GM21737 (cell line): ENCODE measurements at regions not wholly inside any gene's neighbourhood (a gene's known extent, or its start where the extent isn't known, plus 50 kb on each side); places are given as distances from the start of the nearest gene placed in this dataset.
"Not testable (repeated sequence)": the region's sequence is repeated elsewhere in the genome, so short reads cannot be mapped to it uniquely, and the experiment has no call there.

Experiments used
- ATAC-seq: cut with Tn5 transposase; IDR thresholded peaks from one replicate; pipeline ENCODE4 v1.9.1; 2021; ENCODE audit warnings: mild to moderate bottlenecking, moderate library complexity; ENCODE audit not compliant: unreplicated experiment

GRCh38 chr4:56149591-56149990 is 200.8 kb downstream of the CEP135 start:
- ATAC-seq, result no peak

GRCh38 chr4:56148428-56148827 is 199.7 kb downstream of the CEP135 start:
- ATAC-seq, result no peak

DNA sequence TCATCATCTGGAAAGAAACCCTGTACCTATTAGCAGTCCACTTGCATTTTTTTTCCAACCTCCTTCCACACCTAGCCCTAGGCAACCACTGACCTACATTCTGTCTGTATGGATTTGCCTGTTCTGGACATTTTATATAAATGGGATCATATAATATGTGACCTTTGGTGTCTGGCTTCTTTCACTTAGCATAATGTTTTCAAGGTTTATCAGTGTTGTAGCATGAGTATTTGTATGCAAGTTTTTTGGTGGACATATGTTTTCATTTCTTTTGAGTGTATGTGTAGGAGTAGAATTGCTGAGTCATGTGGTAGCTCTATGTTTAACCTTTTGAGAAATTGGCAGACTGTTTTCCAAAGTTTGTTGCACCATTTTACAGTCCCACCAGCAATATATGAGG is 198.6 kb downstream of the CEP135 start:
- ATAC-seq, result no peak

DNA sequence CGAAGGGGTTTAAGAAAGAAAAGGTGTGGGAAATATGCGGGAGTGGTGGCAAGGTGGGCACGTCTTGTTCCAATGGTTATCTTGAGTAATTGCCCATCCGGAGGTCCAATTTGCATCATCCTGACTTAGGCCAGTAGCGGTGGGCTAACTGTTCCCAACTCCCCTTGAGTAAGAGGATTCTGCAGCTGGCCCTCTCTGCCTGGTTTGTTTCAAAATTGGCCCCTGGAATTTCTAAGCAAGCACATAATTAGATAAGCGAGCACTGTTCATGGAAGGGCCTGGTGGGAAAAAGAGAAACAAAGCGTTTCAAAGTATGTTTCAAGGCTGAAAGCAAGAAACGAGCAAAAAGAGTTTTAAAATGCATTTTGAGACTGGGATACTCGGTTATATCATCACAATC is 198.2 kb downstream of the CEP135 start:
- no peak for ATAC-seq

- no peak for ATAC-seq
These were observed 193.3 kb downstream of the CEP135 start for GRCh38 chr4:56142088-56142487.

- no peak for ATAC-seq
These were observed 190.6 kb downstream of the CEP135 start for GRCh38 chr4:56139241-56139827.

DNA sequence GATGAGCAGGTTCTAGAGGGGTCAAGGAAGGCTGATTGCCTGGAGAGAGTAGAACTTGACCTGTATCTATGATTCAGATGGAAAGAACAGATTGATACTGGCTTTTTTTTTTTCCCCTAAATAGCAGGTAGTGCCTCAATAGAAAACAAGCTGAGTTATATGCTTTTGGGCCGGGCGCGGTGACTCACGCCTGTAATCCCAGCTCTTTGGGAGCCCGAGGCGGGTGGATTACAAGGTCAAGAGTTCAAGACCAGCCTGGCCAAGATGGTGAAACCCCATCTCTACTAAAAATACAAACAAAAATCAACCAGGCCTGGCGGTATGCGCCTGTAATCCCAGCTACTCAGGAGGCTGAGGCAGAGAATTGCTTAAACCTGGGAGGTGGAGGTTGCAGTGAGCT is 186.1 kb downstream of the CEP135 start:
- not testable (repeated sequence) for ATAC-seq

GRCh38 chr4:56134266-56134665 is 185.5 kb downstream of the CEP135 start:
- no peak for ATAC-seq

GRCh38 chr4:56132835-56133234 is 184.1 kb downstream of the CEP135 start:
- ATAC-seq, result no peak

DNA sequence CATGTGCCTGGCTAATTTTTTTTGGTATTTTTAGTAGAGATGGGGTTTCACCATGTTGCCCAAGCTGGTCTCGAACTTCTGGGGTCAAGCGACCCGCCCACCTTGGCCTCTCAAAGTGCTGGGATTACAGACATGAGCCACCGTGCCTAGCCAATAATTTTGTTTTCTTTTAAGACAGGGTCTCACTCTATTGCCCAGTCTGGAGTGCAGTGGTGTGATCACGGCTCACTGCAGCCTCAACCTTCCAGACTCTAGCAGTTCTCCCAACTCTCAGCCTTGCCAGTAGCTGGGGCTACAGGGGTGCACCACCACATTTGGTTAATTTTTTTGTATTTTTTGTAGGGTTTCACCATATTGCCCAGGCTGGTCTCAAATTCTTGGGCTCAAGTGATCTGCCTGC is 183.4 kb downstream of the CEP135 start:
- ATAC-seq, result not testable (repeated sequence)

DNA sequence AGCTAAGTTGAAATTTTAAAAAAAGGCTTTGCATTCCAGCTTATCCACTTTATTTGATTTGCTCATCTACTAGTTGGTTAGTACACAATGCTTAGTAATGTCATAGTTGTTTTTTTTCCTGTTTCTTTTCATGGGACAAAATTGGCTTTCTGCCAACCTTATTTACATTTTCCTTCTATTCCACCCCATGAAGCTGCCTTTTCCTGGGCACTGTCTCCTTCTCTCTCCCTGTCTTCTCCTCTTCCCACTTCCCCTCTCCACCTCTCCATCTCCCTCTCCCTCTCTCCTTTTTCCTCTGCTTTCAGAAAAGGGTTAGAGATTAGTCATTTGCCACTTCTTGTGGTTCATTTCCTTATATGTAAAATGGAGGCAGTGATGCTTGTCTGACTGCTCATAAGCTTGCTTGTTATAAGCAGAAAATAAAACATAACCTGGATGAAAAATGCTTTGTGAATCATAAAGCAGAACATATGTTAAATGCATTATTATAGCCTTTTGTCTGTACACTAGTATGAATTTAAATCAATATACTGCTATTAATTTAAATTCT is 181.9 kb downstream of the CEP135 start:
- no peak for ATAC-seq

DNA sequence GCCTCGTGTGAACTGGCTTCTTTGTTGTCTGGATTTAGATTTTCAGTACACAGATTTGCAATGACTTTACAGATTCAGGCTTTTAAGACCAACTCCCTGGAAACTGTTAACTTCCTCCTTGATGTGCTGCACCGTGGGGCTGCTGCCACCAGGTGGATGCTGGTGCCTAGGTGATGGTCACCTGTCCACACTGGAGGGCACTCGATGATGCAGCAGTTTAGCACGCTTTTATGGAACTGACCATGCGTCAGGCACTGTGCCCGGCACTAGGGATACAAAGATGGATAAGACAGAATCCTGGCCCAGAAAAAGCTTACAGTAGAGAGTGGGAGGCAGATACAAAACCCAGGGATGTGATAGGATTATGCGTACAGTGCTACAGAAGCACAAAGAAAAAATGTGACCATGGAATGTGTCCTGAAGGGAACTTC is 180.7 kb downstream of the CEP135 start:
- ATAC-seq, result no peak

GRCh38 chr4:56128213-56128612 is 179.5 kb downstream of the CEP135 start:
- no peak for ATAC-seq

DNA sequence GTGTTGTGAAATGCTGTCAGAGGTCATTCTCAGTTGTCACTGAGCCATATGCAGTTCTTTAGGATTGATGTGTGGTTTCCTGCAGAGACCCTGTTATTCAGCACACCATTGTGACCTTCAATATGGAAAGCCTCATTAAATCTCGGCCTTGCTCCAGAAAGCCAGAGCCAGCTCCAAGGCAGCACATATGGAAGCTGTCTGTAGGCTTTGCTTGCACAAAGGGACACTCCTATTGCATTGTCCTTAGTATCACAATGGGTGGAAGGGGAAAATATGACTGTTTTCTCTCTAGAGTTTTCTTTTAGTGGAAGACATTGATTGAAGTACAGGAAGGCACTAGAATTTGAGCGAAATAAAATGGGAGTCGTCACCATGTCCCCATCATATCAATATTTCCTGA is 179.0 kb downstream of the CEP135 start:
- no peak for ATAC-seq

DNA sequence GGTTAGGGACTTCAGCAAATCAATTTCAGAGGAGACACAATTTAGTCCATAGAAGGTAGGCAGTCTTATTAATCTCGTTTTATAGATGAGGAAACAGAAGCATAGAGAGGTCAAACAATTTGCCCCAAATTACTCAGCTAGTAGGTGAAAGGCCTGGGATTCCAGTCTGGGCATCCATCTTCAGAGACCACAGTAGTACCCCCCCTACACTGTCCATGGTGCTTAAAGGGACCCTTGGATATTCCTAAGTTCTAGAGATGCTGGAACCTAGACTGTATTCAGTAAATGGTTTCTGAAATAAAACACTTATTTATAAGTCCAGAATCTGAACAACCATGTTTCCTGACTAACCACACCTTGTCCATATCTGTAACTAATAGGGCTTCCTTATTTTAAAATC is 174.8 kb downstream of the CEP135 start:
- ATAC-seq, result no peak

- no peak for ATAC-seq
These were observed 174.3 kb downstream of the CEP135 start for GRCh38 chr4:56123051-56123450.

DNA sequence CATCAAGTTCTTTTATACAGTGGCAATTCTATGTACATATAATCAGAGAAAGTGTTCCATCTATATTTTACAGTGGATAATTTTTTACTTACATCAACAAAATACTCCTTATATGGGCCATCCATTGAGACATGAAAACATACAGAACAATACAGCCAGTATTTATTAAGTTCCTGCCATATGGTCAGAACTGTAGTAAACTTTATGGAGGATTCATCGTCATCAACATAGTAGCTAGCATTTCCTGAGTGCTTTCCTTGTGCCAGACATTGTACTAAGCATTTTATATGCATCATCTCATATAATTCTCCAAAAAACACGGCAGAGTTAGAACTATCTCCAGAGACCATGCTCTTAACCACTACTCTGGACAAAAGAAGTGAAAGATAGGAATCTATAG is 170.1 kb downstream of the CEP135 start:
- ATAC-seq, result no peak

- no peak for ATAC-seq
These were observed 169.3 kb downstream of the CEP135 start for GRCh38 chr4:56118055-56118454.

GRCh38 chr4:56115898-56116297 is 167.2 kb downstream of the CEP135 start:
- no peak for ATAC-seq

DNA sequence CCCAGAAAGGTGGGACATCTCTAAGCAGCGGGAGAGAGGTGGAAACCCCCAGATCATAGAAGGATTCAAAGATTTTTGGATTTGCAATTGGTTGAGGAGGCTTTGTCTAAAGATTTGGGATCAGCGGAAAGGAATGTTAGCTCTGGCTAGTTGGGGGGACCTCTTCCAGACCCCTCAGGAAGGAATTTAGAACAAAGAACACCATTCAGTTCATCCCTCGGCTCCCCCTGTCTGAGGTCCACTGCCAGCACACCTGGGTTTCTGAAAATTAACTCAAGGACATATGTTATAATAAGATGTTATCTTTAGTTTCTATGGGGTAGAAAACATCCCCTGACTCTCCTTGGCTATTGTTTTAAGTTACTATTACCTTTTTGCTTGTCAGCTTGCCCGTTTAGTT is 163.6 kb downstream of the CEP135 start:
- ATAC-seq, result no peak

DNA sequence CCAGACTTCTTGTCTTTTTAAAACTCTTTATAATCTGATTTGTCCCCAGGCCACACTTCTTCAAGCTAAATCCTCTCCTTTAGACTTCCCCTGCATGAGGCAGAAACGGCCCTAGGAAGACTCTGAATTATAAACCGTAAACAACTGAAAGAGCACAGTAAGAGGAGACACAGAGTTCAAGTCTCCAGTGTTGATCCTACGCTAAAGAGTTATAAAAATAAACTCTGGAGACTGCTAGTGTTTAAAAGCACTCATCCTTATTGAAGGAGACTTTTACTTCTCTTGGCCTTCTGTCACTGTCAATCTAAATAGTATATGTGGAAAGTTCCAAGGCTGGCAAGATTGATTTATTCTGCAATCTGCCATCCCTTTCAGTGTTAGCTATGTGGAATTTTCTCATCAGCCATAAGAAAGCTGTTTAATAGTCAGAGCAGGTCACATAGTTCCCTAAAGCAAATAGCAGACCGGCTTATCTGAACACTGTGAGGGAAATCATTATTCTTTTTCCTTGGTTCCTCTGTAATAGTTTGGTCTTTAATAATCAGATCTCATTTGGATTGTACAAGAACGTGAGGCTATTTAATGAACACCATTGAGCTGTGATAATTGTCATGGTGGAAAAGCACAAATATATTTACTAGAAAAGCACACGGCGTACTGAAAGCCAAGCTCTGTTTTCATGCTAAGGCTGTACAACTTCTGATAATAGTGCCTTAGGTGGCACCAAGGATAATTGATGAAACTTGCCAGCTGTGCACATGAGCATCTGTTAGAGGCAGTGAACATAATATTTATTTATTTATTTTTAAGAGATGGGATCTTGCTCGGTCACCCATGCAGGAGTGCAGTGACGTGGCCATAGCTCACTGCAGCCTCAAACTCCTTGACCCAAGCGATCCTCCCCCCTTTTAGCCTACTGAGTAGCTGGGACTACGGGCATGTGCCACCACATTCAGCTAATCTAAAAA is 157.7 kb downstream of the CEP135 start:
- ATAC-seq, result no peak

GRCh38 chr4:56104188-56104587 is 155.4 kb downstream of the CEP135 start:
- no peak for ATAC-seq
